HG03039 (cell line): ENCODE measurements at regions not wholly inside any gene's neighbourhood (a gene's known extent, or its start where the extent isn't known, plus 50 kb on each side); places are given as distances from the start of the nearest gene placed in this dataset.
"Not testable (repeated sequence)": the region's sequence is repeated elsewhere in the genome, so short reads cannot be mapped to it uniquely, and the experiment has no call there.

Experiments used
- ATAC-seq: cut with Tn5 transposase; IDR thresholded peaks from one replicate; pipeline ENCODE4 v1.9.1; 2021; ENCODE audit warnings: mild to moderate bottlenecking, moderate library complexity; ENCODE audit not compliant: unreplicated experiment

DNA sequence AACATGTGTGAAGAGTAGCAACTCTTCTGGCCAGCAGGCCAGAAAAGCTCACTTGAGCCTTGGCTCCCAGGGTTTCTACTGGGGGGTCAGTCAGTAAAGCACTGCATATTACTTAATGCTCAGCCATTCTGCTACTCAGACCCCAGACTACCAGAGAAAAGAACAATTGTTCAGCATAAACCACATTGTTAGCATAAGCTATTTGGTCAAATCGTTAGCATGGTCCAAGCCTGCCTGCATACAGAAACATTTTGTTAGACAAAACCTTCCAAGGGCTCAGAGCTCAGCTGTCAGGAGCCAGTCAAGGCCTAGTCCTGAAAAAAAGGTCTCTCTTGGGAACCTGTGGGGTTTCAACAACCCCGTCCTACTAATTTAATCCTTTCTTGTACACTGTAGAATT is 449.3 kb downstream of the PRR16 start:
- no peak for ATAC-seq

DNA sequence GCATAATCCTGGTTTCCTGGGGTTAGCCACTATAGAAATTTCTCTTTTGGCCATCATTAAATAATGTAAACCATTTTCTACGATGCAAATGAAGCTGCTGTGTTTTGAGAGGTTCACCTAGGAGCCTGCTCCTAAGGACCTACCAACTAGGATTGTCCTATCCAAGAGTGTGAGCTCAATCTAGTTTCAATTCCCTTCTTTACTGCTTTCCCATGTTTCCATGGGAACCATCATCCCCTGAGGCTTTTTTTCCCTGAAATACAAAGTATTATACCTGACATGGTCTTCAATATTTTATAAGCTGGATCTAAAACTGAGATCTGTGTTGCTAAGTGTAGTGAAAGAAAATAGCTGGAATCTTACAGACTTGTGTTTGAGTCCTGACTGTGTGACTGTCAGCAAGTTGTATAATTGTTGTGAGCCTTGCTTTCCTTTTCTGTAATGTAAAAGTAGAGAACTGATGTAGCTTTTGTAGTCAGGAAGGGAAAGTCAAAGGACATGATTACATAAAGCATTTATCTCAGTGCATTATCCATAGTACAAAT is 453.2 kb downstream of the PRR16 start:
- ATAC-seq: no peak

DNA sequence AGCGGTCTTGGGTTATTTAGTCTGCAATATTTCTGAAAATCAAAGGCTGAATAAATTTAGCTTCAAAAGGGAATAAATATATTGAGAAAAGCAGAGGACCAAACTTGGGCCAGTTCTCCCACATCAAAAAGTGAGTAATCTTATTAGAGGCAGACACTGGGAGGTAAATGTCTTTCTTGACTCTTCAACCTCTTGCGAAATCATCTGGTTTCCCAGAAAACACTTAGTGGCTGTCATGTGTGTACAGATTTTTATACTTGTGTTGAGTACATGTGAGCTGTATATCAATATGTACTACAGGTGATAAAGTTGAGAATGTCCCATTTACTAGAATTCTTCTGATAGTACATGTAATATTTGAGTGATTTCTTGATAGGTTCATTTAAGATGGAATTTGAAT is 454.9 kb downstream of the PRR16 start:
- ATAC-seq: no peak

DNA sequence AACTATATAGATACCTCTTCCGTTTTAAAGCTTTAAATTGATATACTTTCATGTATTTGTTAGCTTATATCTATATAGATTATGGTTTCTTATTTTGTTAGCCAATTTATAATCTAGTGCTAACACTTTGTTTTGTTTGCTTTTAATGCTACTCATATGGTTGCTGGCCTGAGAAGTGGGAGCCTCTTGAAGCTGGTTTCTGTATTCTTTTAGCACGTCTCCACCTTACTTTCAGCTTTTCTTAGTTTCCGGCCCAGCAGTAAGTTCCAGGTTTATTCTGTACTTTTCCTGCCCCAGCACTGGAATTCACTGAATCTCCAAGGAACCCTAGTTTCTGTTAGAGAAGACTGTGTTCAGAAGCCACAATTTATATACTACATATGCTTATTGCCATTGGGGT is 458.9 kb downstream of the PRR16 start:
- no peak for ATAC-seq

DNA sequence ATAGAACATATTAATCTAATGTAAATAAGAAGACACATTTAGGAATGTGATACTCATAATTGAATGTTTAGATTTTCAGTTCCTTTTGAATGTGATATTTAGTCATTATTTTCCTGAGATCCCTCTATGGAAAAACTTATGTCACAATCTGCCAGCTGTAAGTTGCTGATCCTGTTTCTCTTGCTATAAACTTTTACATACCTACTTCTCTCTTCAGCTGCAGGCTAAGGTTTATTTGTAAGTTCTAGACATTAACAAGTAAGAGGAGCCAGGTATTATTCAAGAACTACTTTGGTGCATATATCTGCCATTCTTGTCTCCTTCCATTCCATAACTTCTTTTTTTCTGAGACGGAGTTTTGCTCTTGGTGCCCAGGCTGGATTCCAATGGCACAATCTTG is 462.4 kb downstream of the PRR16 start:
- no peak for ATAC-seq

DNA sequence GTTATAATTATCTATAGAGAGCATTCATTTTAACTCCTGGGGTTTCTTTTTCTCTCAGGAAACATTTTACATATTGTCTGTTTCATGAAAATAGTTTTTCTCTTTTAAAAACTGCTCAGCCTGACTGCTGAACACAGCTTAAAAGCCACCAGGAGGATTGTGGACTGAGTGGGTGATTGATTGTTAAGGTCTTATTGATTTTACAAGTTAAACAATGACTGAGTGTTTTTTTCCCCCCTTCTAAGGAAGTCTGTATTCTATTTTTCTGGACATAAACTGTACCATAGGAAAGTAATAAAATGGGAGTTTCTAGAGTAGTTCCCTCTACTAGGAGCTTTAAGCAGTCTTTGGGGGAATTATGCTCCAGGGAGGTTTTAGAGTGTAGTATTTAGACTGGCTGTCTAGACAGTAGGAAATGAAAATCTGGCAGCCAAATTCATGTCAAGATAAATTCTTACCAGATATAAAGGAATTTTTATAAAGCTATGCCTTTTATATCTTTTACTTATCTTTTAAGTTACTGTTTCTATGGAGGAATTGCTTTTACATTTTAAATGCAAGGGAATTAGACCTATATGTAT is 463.9 kb downstream of the PRR16 start:
- ATAC-seq: no peak

DNA sequence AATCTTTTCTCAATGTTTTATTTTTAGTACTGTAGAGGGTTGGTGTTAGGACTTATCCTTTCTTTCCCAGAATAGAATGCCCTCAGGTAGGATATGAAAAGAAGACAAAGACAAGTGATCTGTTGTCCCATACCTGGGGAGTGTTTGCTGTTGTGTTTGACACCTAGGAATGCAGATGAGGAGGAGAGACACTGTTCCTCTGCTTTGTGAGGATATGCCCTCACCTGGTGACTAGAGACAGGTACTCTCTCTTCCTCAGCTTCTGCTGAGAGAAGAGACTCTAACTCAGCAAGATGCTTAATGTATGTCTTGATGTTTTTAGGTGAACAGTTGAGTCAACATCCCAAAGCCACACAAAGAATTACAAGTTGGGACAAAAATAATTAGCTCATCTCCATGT is 468.4 kb downstream of the PRR16 start:
- no peak for ATAC-seq

DNA sequence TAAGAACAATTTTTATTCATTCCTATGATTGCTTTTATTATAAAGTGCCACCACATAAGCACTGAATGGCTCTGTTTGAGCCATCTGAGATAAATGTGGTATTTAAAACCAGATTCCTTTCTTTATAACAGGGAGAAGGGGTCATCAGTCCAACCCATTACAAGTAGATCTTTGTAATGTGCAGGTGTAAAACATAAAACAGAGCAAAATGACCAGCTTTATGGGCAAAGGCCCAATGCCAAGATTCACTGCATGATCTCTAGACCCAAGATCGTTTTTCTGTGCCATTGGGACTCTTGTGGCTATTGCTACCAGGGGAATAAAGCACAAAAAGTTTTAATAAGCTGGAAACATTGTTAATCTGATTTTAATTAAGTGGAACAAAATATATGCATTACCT is 469.9 kb downstream of the PRR16 start:
- no peak for ATAC-seq

DNA sequence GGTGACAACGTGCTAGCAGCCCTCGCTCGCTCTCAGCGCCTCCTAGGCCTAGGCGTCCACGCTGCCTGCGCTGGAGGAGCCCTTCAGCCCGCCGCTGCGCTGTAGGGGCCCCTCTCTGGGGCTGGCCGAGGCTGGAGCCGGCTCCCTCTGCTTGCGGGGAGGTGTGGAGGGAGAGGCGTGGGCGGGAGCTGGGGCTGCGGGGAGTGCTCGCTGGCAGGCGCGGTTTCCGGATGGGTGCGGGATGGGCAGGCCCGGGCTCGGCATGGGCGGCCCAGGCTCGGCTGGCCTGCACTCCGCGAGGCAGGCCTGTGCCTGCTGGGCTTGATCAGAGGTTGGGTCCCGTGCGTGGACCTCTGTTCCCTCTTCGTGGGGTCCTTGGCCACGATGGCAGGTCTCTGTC is 472.6 kb downstream of the PRR16 start:
- no peak for ATAC-seq

DNA sequence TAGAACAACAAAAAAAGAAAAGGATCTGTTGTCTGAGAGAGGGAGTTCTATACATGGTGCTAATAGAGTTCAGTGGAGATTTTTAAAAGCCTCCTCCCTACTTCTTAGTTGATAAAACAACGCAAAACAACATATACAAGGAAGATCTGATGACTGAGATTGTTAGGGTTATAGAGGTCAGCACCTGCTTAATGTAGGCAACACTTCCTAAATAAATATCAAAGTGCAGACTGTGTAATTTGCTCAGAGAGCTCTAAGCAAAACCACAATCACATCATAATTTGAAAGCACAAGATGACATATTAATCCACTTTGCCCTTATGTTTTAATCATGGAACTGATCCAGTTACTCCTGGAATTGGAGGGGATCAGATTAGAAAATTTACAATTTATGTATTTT is 474.5 kb downstream of the PRR16 start:
- no peak for ATAC-seq

DNA sequence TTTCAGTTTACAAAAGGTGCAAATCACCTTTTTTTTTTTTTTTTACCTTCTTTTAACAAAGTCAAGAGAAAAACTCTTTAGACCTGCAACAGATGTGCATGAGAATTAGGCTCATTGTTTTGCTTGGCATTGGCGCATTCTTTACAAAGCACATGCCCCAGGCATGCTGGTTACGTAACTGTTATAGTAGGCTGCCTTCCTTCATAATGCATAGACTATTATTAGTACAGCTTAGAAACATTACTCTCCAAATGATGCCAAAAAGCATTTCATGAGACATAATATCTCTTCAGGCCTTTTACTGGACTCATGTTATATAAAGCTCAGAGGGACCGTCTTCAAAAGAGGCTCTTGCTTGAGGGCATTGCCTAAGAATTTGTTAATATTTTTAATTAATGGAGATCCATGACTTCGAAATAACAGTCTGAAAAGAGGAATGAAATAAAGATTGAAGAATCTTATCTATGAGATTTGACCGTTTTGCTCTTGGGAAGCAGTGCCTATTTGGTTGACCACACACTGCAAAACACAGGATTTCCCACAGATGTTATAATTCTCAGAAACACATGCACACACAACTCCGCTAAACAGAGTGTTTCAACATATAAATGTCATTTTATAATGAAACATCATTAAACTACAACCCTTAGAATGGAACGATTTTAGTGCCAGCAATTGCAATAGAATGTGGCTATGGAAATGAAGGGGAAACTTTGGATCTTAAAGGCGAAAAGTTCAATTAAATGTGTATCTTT is 478.7 kb downstream of the PRR16 start:
- ATAC-seq: no peak

DNA sequence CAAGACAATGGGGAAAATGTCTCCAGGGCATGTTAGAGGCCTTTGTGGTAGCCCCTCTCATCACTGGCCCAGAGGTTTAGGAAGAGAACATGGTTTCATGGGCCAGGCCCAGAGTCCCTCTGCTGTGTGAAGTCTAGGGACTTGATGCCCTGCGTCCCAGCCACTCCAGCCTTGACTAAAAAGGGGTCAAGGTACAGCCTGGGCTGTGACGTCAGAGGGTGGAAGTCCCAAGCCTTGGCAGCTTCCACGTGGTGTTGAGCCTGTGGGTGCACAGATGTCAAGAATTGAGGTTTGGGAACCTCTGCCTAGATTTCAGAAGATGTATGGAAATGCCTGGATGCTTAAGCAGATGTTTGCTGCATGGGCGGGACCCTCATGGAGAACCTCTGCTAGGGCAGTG is 485.5 kb downstream of the PRR16 start:
- ATAC-seq: not testable (repeated sequence)

DNA sequence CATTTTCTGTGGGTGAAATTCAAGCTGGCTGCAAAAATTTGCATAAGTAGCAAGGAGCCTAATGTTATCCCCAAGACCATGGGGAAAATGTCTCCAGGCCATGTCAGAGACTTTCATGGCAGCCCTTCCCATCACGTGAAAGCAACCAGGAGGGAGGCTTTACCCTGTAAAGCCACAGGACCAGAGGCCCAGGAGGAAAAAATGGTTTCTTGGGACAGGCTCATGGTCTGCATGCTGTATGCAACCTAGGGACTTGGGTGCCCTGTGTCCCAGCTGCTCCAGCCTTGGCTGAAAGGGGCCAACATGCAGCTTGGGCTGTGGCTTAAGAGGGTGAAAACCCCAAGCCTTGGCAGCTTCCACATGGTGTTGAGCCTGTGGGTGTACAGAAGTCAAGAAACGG is 489.3 kb downstream of the PRR16 start:
- not testable (repeated sequence) for ATAC-seq

DNA sequence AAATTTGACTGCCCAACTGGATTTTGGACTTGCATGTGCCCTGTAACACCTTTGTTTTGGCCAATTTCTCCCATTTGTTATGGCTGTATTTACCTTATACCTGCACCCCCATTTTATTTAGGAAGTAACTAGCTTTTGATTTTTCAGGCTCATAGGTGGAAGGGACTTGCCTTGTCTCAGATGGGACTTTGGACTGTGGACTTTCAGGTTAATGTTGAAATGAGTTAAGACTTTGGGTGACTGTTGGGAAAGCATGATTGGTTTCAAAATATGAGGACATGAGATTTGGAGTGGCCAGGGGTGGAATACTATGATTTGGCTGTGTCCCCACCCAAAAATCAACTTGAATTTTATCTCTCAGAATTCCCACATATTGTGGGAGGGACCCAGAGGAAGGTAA is 490.2 kb downstream of the PRR16 start:
- ATAC-seq: no peak

DNA sequence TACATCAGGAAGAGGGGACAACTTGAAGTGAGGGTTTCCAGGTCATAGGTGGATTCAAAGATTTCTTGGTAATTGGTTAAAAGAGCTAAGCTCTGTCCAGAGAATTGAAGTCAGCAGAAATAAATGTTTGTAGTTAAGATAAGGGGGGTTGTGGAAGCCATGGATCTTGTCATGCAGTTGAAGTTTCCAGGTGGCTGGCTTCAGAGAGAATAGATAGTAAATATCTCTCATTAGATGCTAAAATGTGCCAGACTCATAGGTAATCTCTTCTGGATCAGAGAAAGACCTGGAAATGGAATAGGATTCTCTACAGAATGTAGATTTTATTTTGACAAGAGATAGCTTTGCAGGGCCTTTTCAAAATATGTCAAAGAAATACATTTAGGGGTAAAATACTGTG is 491.7 kb downstream of the PRR16 start:
- no peak for ATAC-seq

DNA sequence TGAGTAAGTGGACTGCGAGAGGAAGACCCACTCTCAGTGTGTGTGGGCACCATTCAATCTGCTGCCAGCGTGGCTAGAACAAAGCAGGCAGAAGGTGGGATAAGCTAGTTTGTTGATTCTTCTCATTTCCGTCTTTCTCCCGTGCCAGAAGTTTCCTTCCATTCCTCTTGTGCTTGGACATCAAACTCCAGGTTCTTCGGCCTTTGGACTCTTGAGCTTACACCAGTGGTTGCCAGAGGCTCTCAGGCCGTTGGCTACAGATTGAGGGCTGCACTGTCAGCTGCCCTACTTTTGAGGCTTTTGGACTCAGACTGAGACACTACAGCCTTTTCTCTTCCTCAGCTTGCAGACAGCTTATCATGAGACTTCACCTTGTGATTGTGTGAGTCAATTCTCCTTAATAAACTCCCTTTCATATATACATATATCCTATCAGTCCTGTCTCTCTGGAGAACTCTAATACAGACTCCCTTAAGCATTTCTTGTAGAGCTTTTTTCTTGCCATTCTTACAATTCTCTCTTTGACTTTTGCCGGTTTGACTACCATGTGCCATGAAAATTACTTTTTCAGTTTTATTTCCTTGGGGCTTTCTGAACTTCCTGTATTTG is 494.9 kb downstream of the PRR16 start:
- ATAC-seq: no peak

DNA sequence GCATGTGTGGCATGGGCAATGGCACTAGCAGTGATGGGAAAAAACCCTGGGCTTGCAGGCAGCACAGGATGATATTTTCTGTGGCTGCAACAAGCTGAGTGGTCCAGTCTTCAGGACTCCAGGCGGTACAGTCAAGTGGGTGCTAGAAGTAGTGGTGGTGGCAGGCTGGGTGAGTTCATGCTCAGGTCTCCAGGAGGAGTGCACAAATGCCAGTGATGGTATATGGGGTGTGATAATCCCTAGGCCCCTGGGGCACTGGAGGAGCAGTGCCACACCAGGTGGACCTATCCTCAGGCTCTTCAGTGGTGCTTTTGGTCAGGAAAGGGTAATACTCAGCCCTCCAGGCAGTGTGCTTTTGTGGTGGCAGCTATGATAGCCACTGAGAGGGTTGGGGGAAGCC is 496.4 kb downstream of the PRR16 start:
- no peak for ATAC-seq

DNA sequence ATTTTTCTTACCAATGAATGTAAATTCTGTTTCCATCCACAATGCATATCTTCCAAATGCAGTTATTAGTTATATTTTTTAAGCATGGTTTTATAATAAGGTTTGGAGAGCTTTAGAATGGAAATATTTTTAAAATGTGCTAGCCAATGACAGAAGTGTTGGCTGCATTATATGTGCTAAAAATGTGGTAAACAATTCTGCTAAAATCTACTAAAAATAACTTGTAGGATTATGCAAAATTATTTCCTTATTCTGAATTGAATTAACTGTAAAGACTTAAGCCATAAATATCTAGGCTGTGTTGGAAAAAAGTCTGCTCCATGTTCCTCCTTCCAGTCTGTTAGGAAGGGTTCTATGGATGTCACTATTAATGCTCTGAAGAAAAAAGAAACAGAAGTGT is 503.3 kb downstream of the PRR16 start:
- no peak for ATAC-seq

DNA sequence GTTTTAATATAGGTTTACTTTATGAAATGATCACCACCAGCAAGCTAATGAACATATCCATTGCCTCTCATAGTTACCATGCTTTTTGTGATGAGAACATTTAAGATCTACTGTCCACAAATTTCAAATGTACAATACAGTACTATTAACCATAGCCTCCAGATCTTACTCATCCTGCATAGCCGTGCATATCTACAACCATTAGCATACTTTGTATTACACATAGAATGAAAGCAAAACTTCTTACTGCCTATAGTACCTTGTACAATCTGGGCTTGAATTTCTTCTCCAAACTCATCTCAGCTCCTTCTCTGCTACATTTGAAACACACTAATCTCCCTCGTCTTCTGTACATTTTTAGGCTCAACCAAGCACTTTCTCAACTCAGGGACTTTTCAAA is 510.6 kb downstream of the PRR16 start:
- no peak for ATAC-seq

DNA sequence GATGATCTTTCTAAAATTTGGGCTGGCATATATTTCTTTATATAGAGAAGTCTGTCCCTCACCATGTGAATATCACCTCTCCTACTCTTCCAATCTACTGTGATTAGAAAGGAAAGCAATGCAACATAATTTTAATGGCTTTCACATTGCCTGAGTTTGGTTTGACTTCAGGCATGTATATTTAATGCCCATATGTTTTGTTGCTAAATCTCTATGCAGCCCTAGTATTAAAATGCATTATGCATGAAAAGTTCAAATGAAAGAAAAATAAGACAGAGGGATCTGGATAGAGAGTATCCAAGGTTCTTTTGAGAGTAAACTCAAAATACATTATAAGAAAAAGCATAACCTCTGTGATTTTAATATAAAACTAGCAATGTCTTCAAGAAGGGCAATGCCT is 518.3 kb downstream of the PRR16 start:
- no peak for ATAC-seq

DNA sequence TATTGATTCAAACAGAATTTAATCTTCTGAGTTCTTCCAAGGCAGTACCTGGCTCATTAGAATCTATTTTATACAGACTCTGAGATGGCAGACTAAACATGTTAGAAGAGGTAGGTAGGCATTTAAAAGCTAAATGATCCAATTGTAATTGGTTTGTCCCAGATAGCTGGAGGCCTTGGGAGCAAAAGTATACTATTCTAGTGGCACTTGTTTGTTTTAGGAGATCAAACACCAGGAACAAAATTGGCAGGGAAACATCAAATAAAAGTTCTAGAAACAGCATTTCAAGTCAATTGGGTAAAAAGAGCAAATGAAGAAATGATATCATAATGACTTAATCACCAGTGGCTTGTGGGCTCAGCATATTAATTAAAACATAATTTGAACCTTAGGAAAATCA is 521.4 kb downstream of the PRR16 start:
- no peak for ATAC-seq

DNA sequence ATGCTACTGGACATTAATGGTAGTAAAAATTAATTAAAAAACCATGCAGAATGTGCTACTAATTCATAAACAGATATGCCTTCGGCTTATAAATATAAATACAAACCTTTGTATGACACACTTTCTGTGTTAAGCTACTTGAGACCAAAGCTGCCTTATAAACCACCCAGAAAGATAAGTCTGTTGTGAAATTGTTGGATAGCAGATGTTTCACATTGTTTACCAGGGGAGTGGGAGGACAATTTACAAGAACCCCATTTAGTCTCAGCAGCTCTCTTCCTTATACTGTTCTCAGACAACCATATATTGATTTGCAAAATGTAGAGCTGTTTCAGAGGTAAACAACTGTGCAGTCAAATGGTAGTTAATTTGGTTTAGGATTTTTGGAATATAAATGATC is 524.4 kb downstream of the PRR16 start:
- no peak for ATAC-seq
